ENCODE measurements at regions not wholly inside any gene's neighbourhood (a gene's known extent, or its start where the extent isn't known, plus 50 kb on each side); places are given as distances from the start of the nearest gene placed in this dataset.

- H3K9ac ChIP-seq (ENCODE audit: low read length) = no peak overlapping the region
- H3F3A ChIP-seq (ENCODE audit: insufficient read depth, low read length, poor library complexity, severe bottlenecking) = no peaks in the 10 kb centered on the region
- H3K4me3 ChIP-seq (ENCODE audit: low read length) = no peak overlapping the region
- no peak overlapping the region for H3K27ac ChIP-seq (ENCODE audit: low read length)
- no peaks in the 10 kb centered on the region for H3K79me2 ChIP-seq (replicated peaks; ENCODE audit: insufficient read depth, low read length)
- TF ChIP-seq, protein P1, sequence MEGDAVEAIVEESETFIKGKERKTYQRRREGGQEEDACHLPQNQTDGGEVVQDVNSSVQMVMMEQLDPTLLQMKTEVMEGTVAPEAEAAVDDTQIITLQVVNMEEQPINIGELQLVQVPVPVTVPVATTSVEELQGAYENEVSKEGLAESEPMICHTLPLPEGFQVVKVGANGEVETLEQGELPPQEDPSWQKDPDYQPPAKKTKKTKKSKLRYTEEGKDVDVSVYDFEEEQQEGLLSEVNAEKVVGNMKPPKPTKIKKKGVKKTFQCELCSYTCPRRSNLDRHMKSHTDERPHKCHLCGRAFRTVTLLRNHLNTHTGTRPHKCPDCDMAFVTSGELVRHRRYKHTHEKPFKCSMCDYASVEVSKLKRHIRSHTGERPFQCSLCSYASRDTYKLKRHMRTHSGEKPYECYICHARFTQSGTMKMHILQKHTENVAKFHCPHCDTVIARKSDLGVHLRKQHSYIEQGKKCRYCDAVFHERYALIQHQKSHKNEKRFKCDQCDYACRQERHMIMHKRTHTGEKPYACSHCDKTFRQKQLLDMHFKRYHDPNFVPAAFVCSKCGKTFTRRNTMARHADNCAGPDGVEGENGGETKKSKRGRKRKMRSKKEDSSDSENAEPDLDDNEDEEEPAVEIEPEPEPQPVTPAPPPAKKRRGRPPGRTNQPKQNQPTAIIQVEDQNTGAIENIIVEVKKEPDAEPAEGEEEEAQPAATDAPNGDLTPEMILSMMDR (IDR thresholded peaks at IDR 0.05; ENCODE audit: poor library complexity, severe bottlenecking) = no peak
- TF ChIP-seq MXI1 (conservative IDR thresholded peaks at IDR 0.05; ENCODE audit: poor library complexity, severe bottlenecking) = no peak
- no peak for TF ChIP-seq EP300 (conservative IDR thresholded peaks at IDR 0.05; ENCODE audit: poor library complexity, severe bottlenecking)
- no peak for TF ChIP-seq EZH2 (IDR thresholded peaks at IDR 0.05; ENCODE audit: borderline replicate concordance, insufficient read depth, low read length, poor library complexity, severe bottlenecking)
- TF ChIP-seq REST (IDR thresholded peaks at IDR 0.05; ENCODE audit: borderline replicate concordance) = no peak
- TF ChIP-seq SMC3 (conservative IDR thresholded peaks at IDR 0.05; ENCODE audit: poor library complexity) = no peak
- no peak for TF ChIP-seq POLR2AphosphoS5 (IDR thresholded peaks at IDR 0.05)
- no peak for TF ChIP-seq RAD21 (conservative IDR thresholded peaks at IDR 0.05)
- TF ChIP-seq TAF1 (IDR thresholded peaks at IDR 0.05; ENCODE audit: low read depth) = no peak
- H3K4me2 ChIP-seq (ENCODE audit: low read length) = no peak overlapping the region
- no peaks in the 10 kb centered on the region for H3K9me3 ChIP-seq (ENCODE audit: low read length)
- H3K9me2 ChIP-seq (ENCODE audit: insufficient read depth, low read length) = no peaks in the 10 kb centered on the region
- H2AFZ ChIP-seq (ENCODE audit: low read depth, low read length) = no peak overlapping the region
- no peaks in the 10 kb centered on the region for H3K36me3 ChIP-seq (ENCODE audit: insufficient read depth, low read length)
- H3K27me3 ChIP-seq (ENCODE audit: insufficient read depth, low read depth, low read length) = no peaks in the 10 kb centered on the region
- H4K20me1 ChIP-seq (ENCODE audit: insufficient read depth) = no peaks in the 10 kb centered on the region
These were observed 110.7 kb upstream of the SPRY2 start for GRCh38 chr13:80451641-80452040.

GRCh38 chr13:80450386-80450785, 109.5 kb upstream of the SPRY2 start:
- Histone ChIP-seq H3K4me3 (ENCODE audit: low read length) (no peak overlapping the region), H3K36me3 (ENCODE audit: insufficient read depth, low read length) (no peaks in the 10 kb centered on the region), H4K20me1 (ENCODE audit: insufficient read depth) (no peaks in the 10 kb centered on the region), H3K9me2 (ENCODE audit: insufficient read depth, low read length) (no peaks in the 10 kb centered on the region), H3K4me2 (ENCODE audit: low read length) (no peak overlapping the region), H3K27me3 (ENCODE audit: insufficient read depth, low read depth, low read length) (no peaks in the 10 kb centered on the region), H3K9me3 (ENCODE audit: low read length) (no peaks in the 10 kb centered on the region), H2AFZ (ENCODE audit: low read depth, low read length) (no peak overlapping the region), H3K9ac (ENCODE audit: low read length) (no peak overlapping the region), H3K27ac (ENCODE audit: low read length) (no peak overlapping the region), H3K79me2 (replicated peaks; ENCODE audit: insufficient read depth, low read length) (no peaks in the 10 kb centered on the region), H3F3A (ENCODE audit: insufficient read depth, low read length, poor library complexity, severe bottlenecking) (no peaks in the 10 kb centered on the region)
- TF ChIP-seq TAF1 (IDR thresholded peaks at IDR 0.05; ENCODE audit: low read depth) (no peak), POLR2AphosphoS5 (IDR thresholded peaks at IDR 0.05) (no peak), REST (IDR thresholded peaks at IDR 0.05; ENCODE audit: borderline replicate concordance) (no peak), EZH2 (IDR thresholded peaks at IDR 0.05; ENCODE audit: borderline replicate concordance, insufficient read depth, low read length, poor library complexity, severe bottlenecking) (no peak), RAD21 (conservative IDR thresholded peaks at IDR 0.05) (no peak), EP300 (conservative IDR thresholded peaks at IDR 0.05; ENCODE audit: poor library complexity, severe bottlenecking) (no peak), SMC3 (conservative IDR thresholded peaks at IDR 0.05; ENCODE audit: poor library complexity) (no peak), MXI1 (conservative IDR thresholded peaks at IDR 0.05; ENCODE audit: poor library complexity, severe bottlenecking) (no peak)
- TF ChIP-seq, protein P1 (IDR thresholded peaks at IDR 0.05; ENCODE audit: poor library complexity, severe bottlenecking) = no peak
